GM18858 (cell line): ENCODE measurements at regions not wholly inside any gene's neighbourhood (a gene's known extent, or its start where the extent isn't known, plus 50 kb on each side); places are given as distances from the start of the nearest gene placed in this dataset.

ENCODE experiments used
- ATAC-seq: cut with Tn5 transposase; IDR thresholded peaks from one replicate; pipeline ENCODE4 v1.9.1; 2021; ENCODE audit not compliant: unreplicated experiment

DNA sequence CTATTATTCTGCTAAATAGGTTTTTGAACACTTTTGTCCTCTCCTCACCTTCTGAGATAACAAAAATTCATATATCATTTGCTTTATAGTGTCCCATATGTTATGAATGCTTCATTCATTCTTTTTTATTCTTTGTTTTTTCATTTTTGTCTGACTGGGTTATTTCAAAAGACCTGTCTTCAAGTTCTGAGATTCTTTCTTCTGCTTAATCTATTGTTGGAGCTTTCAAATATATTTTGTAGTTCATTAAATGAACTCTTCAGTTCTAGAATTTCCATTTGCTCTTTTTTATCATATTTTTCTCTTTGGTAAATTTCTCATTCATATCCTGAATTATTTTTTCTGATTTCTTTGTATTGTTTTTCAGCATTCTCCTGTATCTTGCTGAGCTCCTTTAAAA is 53.1 kb upstream of the SCIN start:
- no peak for ATAC-seq

DNA sequence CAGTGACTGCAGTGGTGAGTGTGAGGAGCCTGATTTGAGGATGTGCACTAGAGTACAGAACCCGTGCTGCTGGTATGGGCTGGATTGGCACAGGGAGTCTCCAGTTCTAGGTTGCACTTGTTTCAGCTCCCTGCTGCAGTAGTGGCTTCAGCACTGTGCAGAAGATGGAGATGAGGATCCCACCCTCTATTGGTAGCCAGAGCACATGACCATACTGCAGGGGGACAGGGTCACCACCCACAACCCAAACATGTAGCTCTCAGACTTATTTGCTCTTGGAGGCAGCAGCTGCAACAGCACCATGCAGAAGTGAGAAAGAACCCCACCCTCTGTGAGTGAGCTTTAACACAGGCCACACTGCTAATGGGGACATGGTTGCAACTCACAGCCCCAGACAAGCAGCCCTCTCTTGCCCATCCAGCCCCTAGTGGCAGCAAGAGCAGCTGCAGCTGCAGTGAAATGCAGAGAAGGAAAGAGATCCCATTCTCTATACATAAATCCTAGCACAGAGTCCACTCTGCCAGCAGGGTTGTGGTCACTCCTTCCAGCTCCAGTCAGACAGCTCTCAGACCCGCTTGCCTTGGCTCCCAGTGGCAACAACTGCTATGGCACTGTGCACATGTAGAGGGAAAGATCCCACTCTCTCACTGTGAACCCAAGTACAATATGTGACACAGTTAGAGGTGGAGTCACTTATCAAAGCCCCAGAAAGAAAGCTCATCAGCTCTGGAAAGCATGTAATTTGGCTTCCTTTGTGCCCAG is 51.4 kb upstream of the SCIN start:
- peak; percentile 92 for ATAC-seq

DNA sequence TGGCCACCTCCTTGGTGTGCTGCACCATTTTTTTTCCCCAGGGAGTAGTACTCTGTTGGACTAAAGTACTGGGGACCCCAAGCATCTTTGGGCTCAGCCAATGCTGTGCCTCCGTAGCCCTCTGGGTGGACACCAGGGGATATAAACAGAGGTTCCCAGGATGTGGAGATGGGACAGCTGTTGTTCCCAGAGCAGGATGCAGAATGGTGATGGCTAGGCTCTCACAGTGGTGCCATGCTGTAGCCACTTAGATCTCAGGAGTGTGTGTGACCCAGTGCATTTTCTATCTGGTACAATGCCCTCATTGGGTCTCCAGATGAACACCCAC is 50.9 kb upstream of the SCIN start:
- ATAC-seq: no peak
